CD14-positive monocyte (primary cell): ENCODE measurements at regions not wholly inside any gene's neighbourhood (a gene's known extent, or its start where the extent isn't known, plus 50 kb on each side); places are given as distances from the start of the nearest gene placed in this dataset.

Source experiments
- DNase-seq, 3 donors: peaks; one replicate each; pipeline ENCODE4 v3.0.0-alpha.2; 2011 to 2022
- H2AFZ ChIP-seq: 2 replicates; pipeline ENCODE4 v1.6.0; 2012; ENCODE audit warnings: mild to moderate bottlenecking, low read depth, low read length, inconsistent platforms; ENCODE audit not compliant: insufficient read depth, poor library complexity, severe bottlenecking
- H3K27ac ChIP-seq, 2 donors: 1 replicate in 1 of 2; 2 replicates in 1 of 2; pipeline ENCODE4 v1.5.1; 2012 to 2013; ENCODE audit warnings: low read length in 2 of 2, control low read depth in 1 of 2, inconsistent platforms in 1 of 2, low read depth in 1 of 2, mild to moderate bottlenecking in 1 of 2
- H3K27me3 ChIP-seq, 2 donors: one replicate each; pipeline versions ENCODE4 v1.6.0 to v1.6.1; 2011 to 2013; ENCODE audit warnings: low read length in 2 of 2; ENCODE audit not compliant: control insufficient read depth in 2 of 2, insufficient read depth in 2 of 2
- H3K36me3 ChIP-seq, 2 donors: replicated peaks in 1 of 2; 1 replicate in 1 of 2; 2 replicates in 1 of 2; pipeline versions ENCODE4 v1.5.1 to v1.6.1; 2012 to 2013; ENCODE audit warnings: low read length in 2 of 2, control low read depth in 1 of 2, inconsistent platforms in 1 of 2, mild to moderate bottlenecking in 1 of 2; ENCODE audit not compliant: insufficient read depth in 2 of 2, control insufficient read depth in 1 of 2
- H3K4me1 ChIP-seq, 2 donors: 1 replicate in 1 of 2; 2 replicates in 1 of 2; pipeline versions ENCODE4 v1.5.1 to v1.6.1; 2012 to 2013; ENCODE audit warnings: low read length in 2 of 2, control low read depth in 1 of 2, inconsistent platforms in 1 of 2, mild to moderate bottlenecking in 1 of 2, moderate library complexity in 1 of 2; ENCODE audit not compliant: insufficient read depth in 2 of 2, control insufficient read depth in 1 of 2
- H3K4me2 ChIP-seq: replicated peaks from 2 replicates; pipeline ENCODE3; 2012; ENCODE audit warnings: low read length, moderate library complexity, mild to moderate bottlenecking; ENCODE audit not compliant: poor library complexity, severe bottlenecking; ENCODE audit errors: extremely low read depth
- H3K4me3 ChIP-seq, 3 experiments: fragments of 200-600 bp in 1 of 3; sonication (generic) in 1 of 3; replicated peaks in 1 of 3; 1 replicate in 2 of 3; 2 replicates in 1 of 3; pipeline ENCODE4 v1.5.1; 2011 to 2013; ENCODE audit warnings: low read length in 3 of 3, mild to moderate bottlenecking in 3 of 3, control low read depth in 2 of 3, low read depth in 2 of 3, inconsistent platforms in 1 of 3, moderate library complexity in 1 of 3
- H3K79me2 ChIP-seq: 2 replicates; pipeline ENCODE4 v1.6.0; 2012; ENCODE audit warnings: mild to moderate bottlenecking, control low read depth, inconsistent platforms, low read length, moderate library complexity; ENCODE audit not compliant: insufficient read depth
- H3K9ac ChIP-seq: 2 replicates; pipeline ENCODE4 v1.6.0; 2017; ENCODE audit warnings: low read length, mild to moderate bottlenecking; ENCODE audit not compliant: insufficient read depth, poor library complexity, severe bottlenecking
- H3K9me3 ChIP-seq, 2 donors: replicated peaks in 1 of 2; 1 replicate in 1 of 2; 2 replicates in 1 of 2; pipeline versions ENCODE4 v1.5.1 to v1.6.1; 2012 to 2013; ENCODE audit warnings: low read length in 2 of 2, control low read depth in 1 of 2; ENCODE audit not compliant: control insufficient read depth in 1 of 2, insufficient read depth in 1 of 2
- H4K20me1 ChIP-seq: 2 replicates; pipeline ENCODE4 v1.6.0; 2012; ENCODE audit warnings: mild to moderate bottlenecking, low read length, control low read depth, moderate library complexity; ENCODE audit not compliant: insufficient read depth
- H3K27ac Mint-ChIP-seq, 7 donors: one replicate each; pipeline ENCODE4 v1.8.0; 2020; ENCODE audit warnings: mild to moderate bottlenecking in 7 of 7, mixed read lengths in 7 of 7, moderate library complexity in 6 of 7, inconsistent platforms in 2 of 7
- H3K27me3 Mint-ChIP-seq, 3 donors: one replicate each; pipeline ENCODE4 v1.8.0; 2021 to 2022; ENCODE audit warnings: low read depth in 3 of 3, mild to moderate bottlenecking in 3 of 3, mixed read lengths in 3 of 3, moderate library complexity in 3 of 3, inconsistent platforms in 1 of 3
- H3K36me3 Mint-ChIP-seq, 2 donors: one replicate each; pipeline ENCODE4 v1.8.0; 2020; ENCODE audit warnings: mixed read lengths in 2 of 2, inconsistent platforms in 1 of 2, mild to moderate bottlenecking in 1 of 2
- H3K4me1 Mint-ChIP-seq: one replicate; pipeline ENCODE4 v1.8.0; 2020; ENCODE audit warnings: mild to moderate bottlenecking, mixed read lengths
- H3K4me3 Mint-ChIP-seq, 2 donors: one replicate each; pipeline ENCODE4 v1.8.0; 2020; ENCODE audit warnings: mild to moderate bottlenecking in 2 of 2, mixed read lengths in 2 of 2, moderate library complexity in 1 of 2
- H3K9me3 Mint-ChIP-seq, 7 donors: one replicate each; pipeline ENCODE4 v1.8.0; 2020 to 2022; ENCODE audit warnings: mixed read lengths in 7 of 7, mild to moderate bottlenecking in 6 of 7, moderate library complexity in 6 of 7, inconsistent platforms in 2 of 7
- CTCF ChIP-seq: fragments of 200-600 bp; IDR thresholded peaks from one replicate; pipeline ENCODE4 v1.8.0; 2022; ENCODE audit warnings: antibody characterized with exemption, mild to moderate bottlenecking
- WGBS: methylation state at CpG from one replicate; pipeline ENCODE4 v1.1.5; 2013; ENCODE audit warnings: missing lambda C conversion rate; ENCODE audit not compliant: insufficient coverage; 5-methylcytosine and 5-hydroxymethylcytosine counted together
- intact Hi-C, 2 donors: fragments of 100-400 bp; cut with micrococcal nuclease; formaldehyde crosslinking; loops; one replicate each; pipeline versions ENCODE4 v1.15.0 to v1.15.1; 2023

- no peak for TF ChIP-seq CTCF
- H3K27ac Mint-ChIP-seq, result no peak overlapping the region
- H3K4me1 Mint-ChIP-seq, result no peaks in the 10 kb centered on the region
Measured at GRCh38 chr13:70366720-70367119, 258.5 kb upstream of the KLHL1 start.

GRCh38 chr13:70363991-70364390 is 255.7 kb upstream of the KLHL1 start:
- H3K9ac ChIP-seq, result no peak overlapping the region
- H3K9me3 Mint-ChIP-seq, result peaks cover 0 to 3% (median 0%) of the 10 kb centered on the region in 7 donors
- peaks cover 0 to 2% (median 0%) of the 10 kb centered on the region in 3 donors for H3K27me3 Mint-ChIP-seq
- no peak overlapping the region for H2AFZ ChIP-seq
- no peaks in the 10 kb centered on the region for H4K20me1 ChIP-seq
- DNase-seq, result no peak
- TF ChIP-seq CTCF, result no peak
- H3K36me3 Mint-ChIP-seq, result no peaks in the 10 kb centered on the region
- H3K36me3 ChIP-seq, result no peaks in the 10 kb centered on the region
- no peak overlapping the region for H3K27ac Mint-ChIP-seq
- no peaks in the 10 kb centered on the region for H3K9me3 ChIP-seq
- no peaks in the 10 kb centered on the region for H3K79me2 ChIP-seq
- H3K4me1 ChIP-seq, result no peaks in the 10 kb centered on the region
- H3K4me1 Mint-ChIP-seq, result no peaks in the 10 kb centered on the region
- 70% methylated on average over 1 of the region's 2 CpGs for WGBS
- intact Hi-C loops, result no loop called here
- H3K4me3 ChIP-seq, result no peak overlapping the region
- H3K27ac ChIP-seq, result no peak overlapping the region
- H3K27me3 ChIP-seq, result no peaks in the 10 kb centered on the region
- H3K4me3 Mint-ChIP-seq, result no peak overlapping the region
- no peak overlapping the region for H3K4me2 ChIP-seq

More at GRCh38 chr13:70366720-70367119, 258.5 kb upstream of the KLHL1 start:
- no CpG with 5 or more reads among the region's 4 CpGs for WGBS
- Histone ChIP-seq H3K9me3 (peaks cover 0 to 3% of the 10 kb centered on the region in 2 donors), H3K4me1 (no peaks in the 10 kb centered on the region), H3K4me3 (no peak overlapping the region), H3K36me3 (no peaks in the 10 kb centered on the region), H3K79me2 (no peaks in the 10 kb centered on the region), H3K27me3 (no peaks in the 10 kb centered on the region), H4K20me1 (no peaks in the 10 kb centered on the region), H3K27ac (no peak overlapping the region), H3K4me2 (no peak overlapping the region), H3K9ac (no peak overlapping the region), H2AFZ (no peak overlapping the region)
- H3K27me3 Mint-ChIP-seq, result peaks cover 0 to 2% (median 0%) of the 10 kb centered on the region in 3 donors
- H3K4me3 Mint-ChIP-seq, result no peak overlapping the region
- DNase-seq, result no peak
- intact Hi-C loops, result no loop called here
- peaks cover 0 to 3% (median 0%) of the 10 kb centered on the region in 7 donors for H3K9me3 Mint-ChIP-seq
- H3K36me3 Mint-ChIP-seq, result no peaks in the 10 kb centered on the region
